ENCODE measurements at regions not wholly inside any gene's neighbourhood (a gene's known extent, or its start where the extent isn't known, plus 50 kb on each side); places are given as distances from the start of the nearest gene placed in this dataset.
"Not testable (repeated sequence)": the region's sequence is repeated elsewhere in the genome, so short reads cannot be mapped to it uniquely, and the experiment has no call there.

DNA sequence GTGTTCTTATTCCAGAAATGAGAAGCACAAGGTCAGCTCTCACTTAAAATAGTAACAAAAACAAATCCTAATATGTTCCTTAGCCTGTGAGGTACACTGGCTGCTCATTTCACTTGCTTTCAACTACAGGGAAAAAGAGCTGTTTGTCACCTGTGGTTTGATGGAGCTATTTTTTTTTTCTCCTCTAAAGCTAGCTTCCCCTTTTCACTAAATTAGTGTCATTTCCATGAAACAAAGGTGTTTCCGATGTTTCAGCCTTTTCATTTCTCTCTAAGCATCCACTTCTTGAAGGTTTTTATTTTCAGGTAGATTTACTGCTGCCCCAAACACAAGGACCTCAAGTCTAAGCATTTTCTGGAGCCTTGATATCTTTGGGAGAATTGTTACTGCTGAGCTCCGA lies 148.6 kb downstream of the RBMX2 start:
- no peak for FAIRE-seq
- DNase-seq (ENCODE audit: insufficient read length, low spot score) = no peak

DNA sequence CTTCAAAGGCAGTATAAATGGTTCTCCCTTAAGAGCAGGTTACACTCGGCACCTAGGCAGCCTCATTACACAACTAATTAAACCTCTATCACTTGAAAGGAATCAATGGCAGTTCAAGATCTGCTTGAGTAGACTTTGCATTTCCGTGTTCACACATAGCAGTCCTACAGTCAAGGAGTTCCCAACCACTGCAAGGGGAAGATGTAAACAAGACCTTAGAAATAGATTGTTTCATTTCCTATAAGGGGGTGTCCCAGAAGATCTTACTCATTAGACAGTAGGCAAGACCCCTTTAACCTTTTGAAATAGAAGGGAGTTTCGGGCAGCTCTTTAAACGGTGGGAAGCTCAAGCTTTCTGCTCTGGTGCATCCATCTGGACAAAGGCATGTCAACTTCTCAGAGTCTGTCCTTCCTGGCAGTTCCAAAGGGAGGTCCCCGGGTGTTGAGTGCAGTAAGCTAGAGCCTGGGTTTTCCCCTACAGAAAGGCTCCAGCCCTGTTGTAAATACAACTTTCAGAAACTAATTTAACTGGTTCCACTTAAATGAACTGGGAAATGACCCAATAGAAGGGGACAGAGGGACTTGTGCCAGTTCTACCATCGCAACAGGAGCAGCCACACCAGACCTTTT lies 150.8 kb downstream of the RBMX2 start:
- FAIRE-seq (no peak), DNase-seq (ENCODE audit: insufficient read length, low spot score) (no peak)

DNA sequence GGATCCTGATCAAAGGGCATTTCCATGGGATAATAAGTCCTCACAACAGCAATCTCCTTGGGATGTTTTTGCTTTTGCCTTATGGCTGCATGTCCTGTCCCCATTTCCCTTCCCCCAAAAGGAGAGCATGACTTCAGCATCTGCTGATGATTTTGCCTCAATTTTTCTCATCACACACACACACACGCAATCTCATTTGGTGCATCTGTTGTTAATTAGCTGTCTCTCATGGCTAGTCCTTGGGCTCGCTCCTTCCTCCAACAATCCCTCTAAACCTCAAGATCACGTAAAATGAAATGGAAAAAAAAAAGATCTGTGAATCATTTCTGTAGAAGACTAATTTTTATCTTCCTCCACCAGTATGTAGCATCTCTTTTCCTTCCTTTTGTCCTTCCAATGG lies 153.6 kb downstream of the RBMX2 start:
- FAIRE-seq (no peak), DNase-seq (ENCODE audit: insufficient read length, low spot score) (no peak)

DNA sequence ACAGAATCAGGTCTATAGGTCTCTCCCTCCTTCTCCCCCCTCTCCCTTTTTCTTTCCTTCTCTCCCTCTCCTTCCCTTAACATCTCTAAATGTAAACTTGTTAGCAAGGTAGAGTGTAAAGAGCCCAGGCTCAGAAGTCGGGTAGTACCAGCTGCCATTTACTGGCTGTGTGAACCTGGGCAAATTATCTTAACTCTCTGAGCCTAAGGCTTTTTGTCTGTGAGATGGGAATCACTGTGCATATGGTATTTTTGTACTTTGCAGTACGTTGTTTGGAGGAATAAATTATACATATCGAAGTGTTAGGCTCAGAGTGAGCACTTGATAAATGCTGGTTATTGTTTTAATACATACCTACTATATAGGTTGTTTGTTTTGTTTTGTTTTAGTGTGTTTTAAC lies 154.0 kb downstream of the RBMX2 start:
- DNase-seq (ENCODE audit: insufficient read length, low spot score) (no peak), FAIRE-seq (no peak)

DNA sequence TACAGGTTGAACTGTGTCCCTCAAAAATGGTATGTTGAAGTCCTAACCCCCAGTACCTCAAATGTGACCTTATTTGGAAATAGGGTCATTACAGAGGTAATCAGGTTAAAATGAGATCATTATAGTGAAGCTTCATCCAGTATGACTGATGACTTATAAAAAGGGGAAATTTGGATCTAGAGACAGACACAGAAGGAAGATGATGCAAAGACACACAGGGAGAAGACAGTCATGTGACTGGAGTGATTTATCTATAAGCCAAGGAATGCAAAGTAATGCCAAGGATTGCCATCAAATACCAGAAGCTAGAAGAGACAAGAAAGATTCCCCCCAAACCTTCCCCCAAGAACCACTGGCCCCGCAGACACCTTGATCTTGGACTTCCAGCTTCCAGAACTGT lies 155.2 kb downstream of the RBMX2 start:
- DNase-seq (ENCODE audit: insufficient read length, low spot score) (no peak), FAIRE-seq (no peak)

DNA sequence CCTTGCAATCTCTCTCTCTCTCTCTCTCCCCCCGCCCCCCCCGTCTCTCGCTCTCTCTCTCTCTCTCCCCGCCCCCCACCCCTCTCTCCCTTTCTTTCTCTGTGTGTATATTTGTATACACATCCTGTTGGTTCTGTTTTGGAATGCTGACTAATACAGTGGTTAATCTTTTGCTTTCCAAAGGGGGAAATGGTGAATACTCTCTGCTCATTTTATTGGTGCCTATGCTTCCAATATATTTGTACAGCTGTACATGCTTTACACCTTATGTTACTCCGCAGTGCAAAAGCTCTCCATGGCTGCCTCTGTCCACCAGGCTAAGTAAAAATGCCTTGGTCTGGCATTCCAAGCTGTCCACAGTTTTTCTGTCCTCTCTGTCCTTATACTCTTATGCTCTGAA lies 158.8 kb downstream of the RBMX2 start:
- FAIRE-seq (no peak), DNase-seq (ENCODE audit: insufficient read length, low spot score) (no peak)

DNA sequence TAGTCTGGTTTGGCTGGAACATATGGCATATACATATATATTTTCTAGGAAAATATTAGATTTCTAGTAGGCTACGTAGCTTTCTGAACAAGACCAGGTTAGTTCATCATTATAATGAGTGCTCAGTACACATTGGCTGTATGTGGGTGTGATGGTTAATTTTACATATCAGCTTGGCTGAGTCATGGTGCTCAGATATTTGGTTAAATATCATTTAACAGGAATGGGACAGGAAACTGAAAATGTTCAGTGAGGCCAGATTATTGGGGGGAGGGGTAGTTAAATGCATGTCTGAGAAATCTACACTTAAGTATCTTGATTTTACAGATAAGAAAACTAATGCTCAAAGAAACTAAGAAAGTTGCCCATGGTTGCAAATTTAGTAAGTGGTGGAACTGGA lies 160.1 kb downstream of the RBMX2 start:
- no peak for FAIRE-seq
- no peak for DNase-seq (ENCODE audit: insufficient read length, low spot score)

DNA sequence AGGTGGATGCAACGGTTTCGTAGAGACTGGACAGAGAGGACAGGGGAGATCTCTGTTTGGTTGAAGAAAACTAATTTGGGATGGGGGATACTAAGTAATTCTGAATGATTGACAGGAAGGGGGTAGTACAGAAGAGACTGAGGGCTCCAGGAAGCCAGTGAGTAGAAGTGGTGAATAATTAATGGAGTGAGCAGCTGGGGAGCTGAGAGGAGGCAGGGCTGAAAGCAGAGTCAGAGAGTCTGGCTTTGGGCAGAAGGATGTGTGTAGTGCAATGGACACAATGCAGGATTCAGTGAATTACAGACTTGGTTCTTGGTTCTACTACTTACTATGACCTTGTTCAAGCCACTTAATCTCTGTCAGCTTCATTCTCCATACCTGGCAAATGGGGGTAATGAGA lies 161.7 kb downstream of the RBMX2 start:
- no peak for DNase-seq (ENCODE audit: insufficient read length, low spot score)
- FAIRE-seq = no peak

DNA sequence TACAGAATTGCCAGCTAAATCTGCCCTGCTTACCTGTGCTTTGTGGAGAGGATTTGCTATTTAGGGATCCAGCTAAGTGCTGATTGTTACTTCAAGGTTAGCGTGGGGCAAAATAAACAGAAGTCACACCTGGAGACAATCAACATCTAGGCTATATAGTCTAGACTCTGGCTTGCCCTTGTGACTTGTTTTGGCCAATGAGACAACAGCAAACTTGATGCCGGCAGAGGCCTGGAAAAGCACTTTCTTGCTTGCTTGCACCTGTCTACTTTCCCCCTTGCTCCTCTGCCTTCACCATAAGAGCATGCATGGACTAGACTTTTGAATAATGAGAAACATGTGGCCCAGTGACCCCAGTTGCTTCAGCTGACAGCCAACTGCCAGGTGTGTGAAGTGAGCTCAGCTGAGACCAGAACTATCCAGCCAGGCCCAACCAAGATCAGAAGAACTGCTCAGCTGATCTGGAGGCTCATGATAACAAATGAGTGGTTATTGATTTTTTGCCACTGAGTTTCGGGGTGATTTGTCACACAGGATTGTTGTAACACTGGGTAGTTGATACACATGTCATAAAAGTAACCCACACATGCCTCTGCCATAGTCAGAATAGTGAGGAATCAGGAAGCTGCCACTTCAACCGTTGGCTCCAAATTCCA lies 164.4 kb downstream of the RBMX2 start:
- FAIRE-seq (no peak), DNase-seq (ENCODE audit: insufficient read length, low spot score) (no peak)

DNA sequence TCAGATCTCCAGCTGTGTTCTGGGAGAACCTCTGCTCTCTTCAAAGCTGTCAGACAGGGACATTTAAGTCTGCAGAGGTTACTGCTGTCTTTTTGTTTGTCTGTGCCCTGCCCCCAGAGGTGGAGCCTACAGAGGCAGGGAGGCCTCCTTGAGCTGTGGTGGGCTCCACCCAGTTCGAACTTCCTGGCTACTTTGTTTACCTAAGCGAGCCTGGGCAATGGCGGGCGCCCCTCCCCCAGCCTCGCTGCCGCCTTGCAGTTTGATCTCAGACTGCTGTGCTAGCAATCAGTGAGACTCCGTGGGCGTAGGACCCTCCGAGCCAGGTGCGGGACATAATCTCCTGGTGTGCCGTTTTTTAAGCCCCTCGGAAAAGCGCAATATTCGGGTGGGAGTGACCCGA lies 171.2 kb downstream of the RBMX2 start:
- FAIRE-seq; DNase-seq (ENCODE audit: insufficient read length, low spot score): not testable (repeated sequence)
